DND-41 (cell line): ENCODE measurements at regions not wholly inside any gene's neighbourhood (a gene's known extent, or its start where the extent isn't known, plus 50 kb on each side); places are given as distances from the start of the nearest gene placed in this dataset.

Experiments
- ATAC-seq: fragments of 200-7000 bp; cut with Tn5 transposase; 3 replicates; pipeline ENCODE4 v1.9.1; 2021; ENCODE audit warnings: low read depth; ENCODE audit not compliant: insufficient read depth
- DNase-seq: peaks from one replicate; pipeline ENCODE4 v3.0.0-alpha.2; 2020
- H2AFZ ChIP-seq: 2 replicates; pipeline ENCODE4 v1.6.0; 2012; ENCODE audit warnings: low read depth, low read length
- H3K27ac ChIP-seq: 2 replicates; pipeline ENCODE4 v1.5.1; 2012; ENCODE audit warnings: low read length, inconsistent platforms
- H3K27me3 ChIP-seq: fragments of 200-600 bp; sonication (generic); 2 replicates; pipeline ENCODE4 v1.6.0; 2012; ENCODE audit warnings: low read length, mild to moderate bottlenecking, inconsistent platforms; ENCODE audit not compliant: insufficient read depth, poor library complexity
- H3K36me3 ChIP-seq: 2 replicates; pipeline ENCODE4 v1.5.1; 2012; ENCODE audit warnings: low read length, inconsistent platforms; ENCODE audit not compliant: insufficient read depth
- H3K4me1 ChIP-seq: 2 replicates; pipeline ENCODE4 v1.5.1; 2012; ENCODE audit warnings: mild to moderate bottlenecking, low read length; ENCODE audit not compliant: insufficient read depth
- H3K4me2 ChIP-seq: 2 replicates; pipeline ENCODE4 v1.6.0; 2012; ENCODE audit warnings: mild to moderate bottlenecking, moderate library complexity, low read length, inconsistent platforms; ENCODE audit not compliant: insufficient read depth
- H3K4me3 ChIP-seq, 2 experiments: fragments of 200-600 bp in 1 of 2; shearing (Covaris generic) in 1 of 2; 2 replicates each; pipeline ENCODE4 v1.5.1; 2012 to 2016; ENCODE audit warnings: inconsistent platforms in 2 of 2, low read length in 2 of 2, mild to moderate bottlenecking in 2 of 2, low read depth in 1 of 2, moderate library complexity in 1 of 2
- H3K79me2 ChIP-seq: 2 replicates; pipeline ENCODE4 v1.6.0; 2012; ENCODE audit warnings: low read length, inconsistent platforms; ENCODE audit not compliant: insufficient read depth
- H3K9ac ChIP-seq: 2 replicates; pipeline ENCODE4 v1.6.0; 2012; ENCODE audit warnings: low read depth, mild to moderate bottlenecking, inconsistent platforms, low read length, moderate library complexity
- H3K9me3 ChIP-seq: 2 replicates; pipeline ENCODE4 v1.5.1; 2012; ENCODE audit warnings: low read length, moderate library complexity, mild to moderate bottlenecking, inconsistent platforms; ENCODE audit not compliant: insufficient read depth, severe bottlenecking
- H4K20me1 ChIP-seq: 2 replicates; pipeline ENCODE4 v1.6.0; 2012; ENCODE audit warnings: low read length; ENCODE audit not compliant: insufficient read depth
- EZH2 ChIP-seq: IDR thresholded peaks from 3 replicates; pipeline ENCODE4 v1.6.1; 2012; ENCODE audit warnings: borderline replicate concordance, low read depth, mild to moderate bottlenecking, moderate library complexity, low read length, inconsistent platforms; ENCODE audit not compliant: severe bottlenecking
- TF ChIP-seq, protein P1 (sequence below): IDR thresholded peaks from 2 replicates; pipeline ENCODE4 v1.5.1; 2012; ENCODE audit warnings: borderline replicate concordance, low read length, moderate library complexity, mild to moderate bottlenecking; ENCODE audit not compliant: poor library complexity, severe bottlenecking; ENCODE audit errors: extremely low read depth

DNA sequence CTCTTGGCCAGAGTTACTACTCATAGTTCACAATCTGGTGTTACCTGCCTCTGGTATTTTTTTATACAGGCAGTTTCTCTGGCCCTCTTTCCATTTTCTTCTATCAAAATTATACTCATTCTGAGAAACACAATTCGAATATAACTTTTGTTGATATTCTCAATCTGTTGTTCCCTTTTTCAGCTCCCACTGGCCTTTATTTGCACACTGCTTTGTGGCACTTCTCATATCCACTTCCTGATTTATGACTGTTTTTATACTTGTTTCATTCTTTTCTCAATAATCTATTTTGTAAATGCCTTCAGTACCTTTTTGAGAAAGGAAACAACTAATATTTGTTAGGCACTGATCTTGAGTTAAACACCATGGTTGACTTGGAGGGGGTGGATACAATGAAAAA, 93.8 kb upstream of the HDAC9 start:
- H2AFZ ChIP-seq = no peak overlapping the region
- H3K27ac ChIP-seq = no peak overlapping the region
- H3K4me2 ChIP-seq = no peak overlapping the region
- no peaks in the 10 kb centered on the region for H3K9me3 ChIP-seq
- DNase-seq = no peak
- TF ChIP-seq, protein P1, sequence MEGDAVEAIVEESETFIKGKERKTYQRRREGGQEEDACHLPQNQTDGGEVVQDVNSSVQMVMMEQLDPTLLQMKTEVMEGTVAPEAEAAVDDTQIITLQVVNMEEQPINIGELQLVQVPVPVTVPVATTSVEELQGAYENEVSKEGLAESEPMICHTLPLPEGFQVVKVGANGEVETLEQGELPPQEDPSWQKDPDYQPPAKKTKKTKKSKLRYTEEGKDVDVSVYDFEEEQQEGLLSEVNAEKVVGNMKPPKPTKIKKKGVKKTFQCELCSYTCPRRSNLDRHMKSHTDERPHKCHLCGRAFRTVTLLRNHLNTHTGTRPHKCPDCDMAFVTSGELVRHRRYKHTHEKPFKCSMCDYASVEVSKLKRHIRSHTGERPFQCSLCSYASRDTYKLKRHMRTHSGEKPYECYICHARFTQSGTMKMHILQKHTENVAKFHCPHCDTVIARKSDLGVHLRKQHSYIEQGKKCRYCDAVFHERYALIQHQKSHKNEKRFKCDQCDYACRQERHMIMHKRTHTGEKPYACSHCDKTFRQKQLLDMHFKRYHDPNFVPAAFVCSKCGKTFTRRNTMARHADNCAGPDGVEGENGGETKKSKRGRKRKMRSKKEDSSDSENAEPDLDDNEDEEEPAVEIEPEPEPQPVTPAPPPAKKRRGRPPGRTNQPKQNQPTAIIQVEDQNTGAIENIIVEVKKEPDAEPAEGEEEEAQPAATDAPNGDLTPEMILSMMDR = no peak
- TF ChIP-seq EZH2 = no peak
- H3K4me3 ChIP-seq = no peak overlapping the region
- H3K79me2 ChIP-seq = no peaks in the 10 kb centered on the region
- H3K4me1 ChIP-seq = no peaks in the 10 kb centered on the region
- no peaks in the 10 kb centered on the region for H4K20me1 ChIP-seq
- no peak for ATAC-seq
- no peaks in the 10 kb centered on the region for H3K36me3 ChIP-seq
- no peak overlapping the region for H3K9ac ChIP-seq
- H3K27me3 ChIP-seq = no peaks in the 10 kb centered on the region

DNA sequence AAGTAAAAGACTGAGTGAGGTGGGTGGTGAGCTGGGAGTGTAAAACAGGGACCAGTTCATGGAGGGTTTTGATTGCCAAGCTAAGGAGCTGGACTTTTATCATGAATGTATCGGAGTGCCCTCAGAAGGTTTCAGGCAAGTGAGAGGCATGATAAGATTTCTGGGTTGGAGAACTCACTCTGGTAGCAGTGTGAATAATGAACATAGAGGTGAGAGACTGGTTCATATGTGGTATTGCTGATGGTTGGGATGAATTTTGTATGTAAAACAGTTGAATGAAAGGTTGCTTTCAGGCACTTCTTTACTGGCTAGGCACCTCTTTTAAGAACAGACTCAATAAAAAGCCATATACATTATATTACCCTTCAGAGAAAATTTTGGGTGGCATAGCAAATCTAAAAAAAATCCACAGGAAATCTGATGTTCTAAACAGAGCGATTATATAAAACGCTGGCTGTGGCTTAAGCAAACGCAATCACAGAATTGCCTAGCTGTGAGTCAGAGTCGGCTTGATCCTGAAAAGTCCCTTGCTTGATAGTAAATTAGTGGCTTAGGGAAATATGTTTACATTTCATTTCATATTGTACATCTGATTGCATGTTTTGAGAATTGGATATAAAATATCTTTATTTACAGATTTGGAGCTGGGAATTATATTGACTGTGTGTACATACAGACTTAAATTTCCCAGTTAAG, 92.9 kb upstream of the HDAC9 start:
- Histone ChIP-seq H2AFZ (no peak overlapping the region), H3K4me1 (no peaks in the 10 kb centered on the region), H3K9me3 (no peaks in the 10 kb centered on the region), H3K9ac (no peak overlapping the region), H3K4me2 (no peak overlapping the region), H3K79me2 (no peaks in the 10 kb centered on the region), H3K27ac (no peak overlapping the region), H3K27me3 (no peaks in the 10 kb centered on the region), H3K4me3 (no peak overlapping the region), H4K20me1 (no peaks in the 10 kb centered on the region), H3K36me3 (no peaks in the 10 kb centered on the region)
- TF ChIP-seq EZH2 = no peak
- TF ChIP-seq, protein P1 = no peak
- ATAC-seq (no peak), DNase-seq (no peak)

DNA sequence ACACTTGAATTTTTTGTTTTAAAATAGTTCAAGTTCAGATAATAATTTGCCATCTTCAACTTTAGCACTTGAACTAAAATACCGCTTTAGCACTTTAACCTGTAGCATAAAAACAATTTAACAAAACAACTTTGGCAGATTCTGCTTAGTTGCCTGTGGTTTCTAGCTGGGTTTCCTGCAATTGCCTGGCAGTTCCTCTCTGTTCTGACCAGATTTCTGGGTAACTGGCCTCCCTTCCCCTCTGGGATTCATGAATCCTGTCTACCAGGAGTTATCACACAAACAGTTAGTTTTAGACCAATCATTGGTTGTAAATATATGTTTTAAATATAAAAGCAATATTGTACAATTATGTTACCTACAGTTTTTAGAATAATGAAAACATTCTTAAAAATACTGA, 89.8 kb upstream of the HDAC9 start:
- TF ChIP-seq, protein P1 = no peak
- no peak for TF ChIP-seq EZH2

More for the DNA sequence above, 89.8 kb upstream of the HDAC9 start:
- Histone ChIP-seq H2AFZ (no peak overlapping the region), H3K4me1 (no peaks in the 10 kb centered on the region), H3K4me3 (no peak overlapping the region), H3K4me2 (no peak overlapping the region), H3K79me2 (no peaks in the 10 kb centered on the region), H3K9me3 (no peaks in the 10 kb centered on the region), H3K36me3 (no peaks in the 10 kb centered on the region), H3K27ac (no peak overlapping the region), H3K9ac (no peak overlapping the region), H3K27me3 (no peaks in the 10 kb centered on the region), H4K20me1 (no peaks in the 10 kb centered on the region)
- no peak for DNase-seq
- no peak for ATAC-seq
